SK-N-SH (cell line): ENCODE measurements at regions not wholly inside any gene's neighbourhood (a gene's known extent, or its start where the extent isn't known, plus 50 kb on each side); places are given as distances from the start of the nearest gene placed in this dataset.

Source experiments
- CTCF ChIA-PET: fragments of 300-600, 350-600 bp; formaldehyde crosslinking; extraction: SDS; loops from one replicate; lab custom pipeline; 2021; lab: Yijun Ruan, JAX
- POLR2A ChIA-PET: fragments of 350-600 bp; sonication (Branson Sonifier 250); formaldehyde crosslinking; extraction: SDS; loops from one replicate; lab custom pipeline; 2020; ENCODE audit warnings: antibody characterized with exemption, inconsistent platforms; lab: Yijun Ruan, JAX
- DNase-seq: peaks from one replicate; pipeline ENCODE4 v3.0.0; 2012
- H2AFZ ChIP-seq: fragments of 200-600 bp; sonication (generic); 2 replicates; pipeline ENCODE4 v1.8.1; 2016; ENCODE audit warnings: antibody characterized with exemption, mild to moderate bottlenecking, low read depth
- H3F3A ChIP-seq: fragments of 200-600 bp; sonication (generic); replicated peaks from 2 replicates; pipeline ENCODE3; 2016; ENCODE audit warnings: antibody characterized with exemption, mild to moderate bottlenecking; ENCODE audit not compliant: insufficient read depth
- H3K27ac ChIP-seq, 2 experiments: fragments of 200-500 bp in 1 of 2; fragments of 200-600 bp in 1 of 2; sonication (Bioruptor generic) in 1 of 2; sonication (generic), shearing (Covaris generic) in 1 of 2; 2 replicates each; pipeline versions ENCODE4 v1.5.1 to v1.6.1; 2014 to 2016; ENCODE audit warnings: low read depth in 2 of 2, inconsistent platforms in 1 of 2, low read length in 1 of 2, mild to moderate bottlenecking in 1 of 2, mixed read lengths in 1 of 2
- H3K27me3 ChIP-seq: fragments of 200-600 bp; sonication (generic), shearing (Covaris generic); 2 replicates; pipeline ENCODE4 v1.6.1; 2016; ENCODE audit warnings: mixed run types; ENCODE audit not compliant: insufficient read depth
- H3K36me3 ChIP-seq, 2 experiments: fragments of 200-500 bp in 1 of 2; fragments of 200-600 bp in 1 of 2; sonication (Bioruptor generic) in 1 of 2; sonication (generic) in 1 of 2; replicated peaks in 1 of 2; 2 replicates each; pipeline versions ENCODE3 to v1.5.1; 2014 to 2016; ENCODE audit warnings: low read length in 1 of 2, mild to moderate bottlenecking in 1 of 2; ENCODE audit not compliant: insufficient read depth in 2 of 2, control insufficient read depth in 1 of 2
- H3K4me1 ChIP-seq, 2 experiments: fragments of 200-500 bp in 1 of 2; fragments of 200-600 bp in 1 of 2; sonication (Bioruptor generic) in 1 of 2; sonication (generic), shearing (Covaris generic) in 1 of 2; 2 replicates each; pipeline versions ENCODE4 v1.5.1 to v1.6.1; 2014 to 2016; ENCODE audit warnings: low read depth in 1 of 2, low read length in 1 of 2, mixed run types in 1 of 2; ENCODE audit not compliant: insufficient read depth in 2 of 2, control insufficient read depth in 1 of 2
- H3K4me2 ChIP-seq: fragments of 200-600 bp; sonication (generic), shearing (Covaris generic); 2 replicates; pipeline ENCODE4 v1.6.1; 2017; ENCODE audit warnings: mixed run types
- H3K4me3 ChIP-seq, 2 experiments: fragments of 200-500 bp in 1 of 2; fragments of 200-600 bp in 1 of 2; sonication (Bioruptor generic) in 1 of 2; sonication (generic), shearing (Covaris generic) in 1 of 2; 2 replicates each; pipeline versions ENCODE4 v1.5.1 to v1.8.1; 2014 to 2016; ENCODE audit warnings: low read depth in 2 of 2, inconsistent platforms in 1 of 2, low read length in 1 of 2, mild to moderate bottlenecking in 1 of 2, mixed read lengths in 1 of 2, moderate library complexity in 1 of 2
- H3K79me2 ChIP-seq: fragments of 200-600 bp; sonication (generic); 2 replicates; pipeline ENCODE4 v1.8.1; 2017; ENCODE audit warnings: mild to moderate bottlenecking; ENCODE audit not compliant: insufficient read depth
- H3K9ac ChIP-seq: fragments of 200-600 bp; sonication (generic); 2 replicates; pipeline ENCODE4 v1.6.1; 2017; ENCODE audit warnings: mixed run types
- H3K9me2 ChIP-seq: fragments of 200-600 bp; sonication (generic); 2 replicates; pipeline ENCODE4 v1.6.1; 2017; ENCODE audit warnings: mixed run types
- H3K9me3 ChIP-seq: fragments of 200-600 bp; sonication (generic); 2 replicates; pipeline ENCODE4 v1.6.1; 2017; ENCODE audit warnings: mixed run types, mild to moderate bottlenecking, moderate library complexity
- H4K20me1 ChIP-seq: fragments of 200-600 bp; sonication (generic); 2 replicates; pipeline ENCODE4 v1.6.1; 2017; ENCODE audit warnings: mild to moderate bottlenecking, mixed run types; ENCODE audit not compliant: insufficient read depth
- ELF1 ChIP-seq: IDR thresholded peaks from 2 replicates; pipeline ENCODE4 v1.4.0; 2012
- EZH2phosphoT487 ChIP-seq: fragments of 200-600 bp; sonication (generic); IDR thresholded peaks from 2 replicates; pipeline ENCODE4 v1.6.1; 2017; ENCODE audit warnings: low read depth, mixed run types, mild to moderate bottlenecking, antibody characterized with exemption, moderate library complexity, borderline replicate concordance
- GABPA ChIP-seq: IDR thresholded peaks from 2 replicates; pipeline ENCODE4 v1.4.0; 2012; ENCODE audit warnings: low read depth, mild to moderate bottlenecking
- NRF1 ChIP-seq: IDR thresholded peaks from 2 replicates; pipeline ENCODE4 v1.6.1; 2012; ENCODE audit warnings: low read depth, mild to moderate bottlenecking, low read length
- POLR2AphosphoS5 ChIP-seq: IDR thresholded peaks from 2 replicates; pipeline ENCODE4 v1.6.1; 2012; ENCODE audit warnings: low read depth, low read length
- RFX5 ChIP-seq: IDR thresholded peaks from 2 replicates; pipeline ENCODE4 v1.6.1; 2012; ENCODE audit warnings: mild to moderate bottlenecking, improper control_type of control experiment, low read length
- SIN3A ChIP-seq: IDR thresholded peaks from 2 replicates; pipeline ENCODE4 v1.6.1; 2012; ENCODE audit warnings: low read depth, mild to moderate bottlenecking, low read length, moderate library complexity, borderline replicate concordance
- TEAD4 ChIP-seq: IDR thresholded peaks from 2 replicates; pipeline ENCODE4 v1.4.0; 2012; ENCODE audit warnings: mild to moderate bottlenecking, borderline replicate concordance; ENCODE audit not compliant: insufficient read depth
- YY1 ChIP-seq: IDR thresholded peaks from 2 replicates; pipeline ENCODE4 v1.4.0; 2012; ENCODE audit warnings: low read depth, mild to moderate bottlenecking
- WGBS: methylation state at CpG from one replicate; pipeline ENCODE4 v1.1.6; 2017; ENCODE audit warnings: low lambda C conversion rate; 5-methylcytosine and 5-hydroxymethylcytosine counted together
- TF ChIP-seq, protein P1 (sequence below): IDR thresholded peaks from 2 replicates; pipeline ENCODE4 v1.4.0; 2012; ENCODE audit warnings: low read depth, borderline replicate concordance
- TF ChIP-seq, protein P2 (sequence below): IDR thresholded peaks from 2 replicates; pipeline ENCODE4; 2012
- TF ChIP-seq, protein P3 (sequence below): IDR thresholded peaks from 2 replicates; pipeline ENCODE4 v1.6.1; 2012; ENCODE audit warnings: mild to moderate bottlenecking, low read depth, low read length, moderate library complexity
- TF ChIP-seq, protein P4 (sequence below): fragments of 200-600 bp; sonication (generic); IDR thresholded peaks from 2 replicates; pipeline ENCODE4 v1.6.1; 2017; ENCODE audit warnings: antibody characterized with exemption, mild to moderate bottlenecking, moderate library complexity

DNA sequence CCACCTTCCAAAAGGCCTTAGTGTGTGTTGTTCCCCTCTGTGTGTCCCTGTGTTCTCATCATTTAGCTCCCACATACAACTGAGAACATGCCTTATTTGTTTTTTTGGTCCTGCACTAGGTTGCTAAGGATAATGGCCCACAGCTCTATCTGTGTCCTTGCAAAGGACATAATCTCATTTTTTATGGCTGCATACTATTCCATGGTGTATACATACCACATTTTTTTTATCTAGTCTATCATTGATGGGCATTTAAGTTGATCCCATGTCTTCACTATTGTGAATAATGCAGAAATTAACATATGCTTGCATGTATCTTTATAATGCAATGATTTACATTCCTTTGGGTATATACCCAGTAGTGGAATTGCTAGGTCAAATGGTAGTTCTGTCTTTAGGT is 645.7 kb downstream of the PDCD6IP start:
- TF ChIP-seq GABPA (no peak), POLR2AphosphoS5 (no peak), EZH2phosphoT487 (no peak)
- TF ChIP-seq, protein P1, sequence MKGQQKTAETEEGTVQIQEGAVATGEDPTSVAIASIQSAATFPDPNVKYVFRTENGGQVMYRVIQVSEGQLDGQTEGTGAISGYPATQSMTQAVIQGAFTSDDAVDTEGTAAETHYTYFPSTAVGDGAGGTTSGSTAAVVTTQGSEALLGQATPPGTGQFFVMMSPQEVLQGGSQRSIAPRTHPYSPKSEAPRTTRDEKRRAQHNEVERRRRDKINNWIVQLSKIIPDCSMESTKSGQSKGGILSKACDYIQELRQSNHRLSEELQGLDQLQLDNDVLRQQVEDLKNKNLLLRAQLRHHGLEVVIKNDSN, result no peak
- TF ChIP-seq, all 33 proteins: peak for 0
- H3K9me3 ChIP-seq, result no peaks in the 10 kb centered on the region
- H4K20me1 ChIP-seq, result no peaks in the 10 kb centered on the region
- no peaks in the 10 kb centered on the region for H3K79me2 ChIP-seq
- no peaks in the 10 kb centered on the region for H3K4me1 ChIP-seq
- no peaks in the 10 kb centered on the region for H3K36me3 ChIP-seq
- no peak overlapping the region for H2AFZ ChIP-seq
- H3K27ac ChIP-seq, result no peak overlapping the region
- no peak overlapping the region for H3K9ac ChIP-seq
- POLR2A ChIA-PET, result no interaction called here
- H3K9me2 ChIP-seq, result no peaks in the 10 kb centered on the region
- no peak overlapping the region for H3K4me3 ChIP-seq
- H3K27me3 ChIP-seq, result no peaks in the 10 kb centered on the region
- no peak overlapping the region for H3K4me2 ChIP-seq
- no peak for DNase-seq
- CTCF ChIA-PET, result no interaction called here
- H3F3A ChIP-seq, result no peaks in the 10 kb centered on the region

DNA sequence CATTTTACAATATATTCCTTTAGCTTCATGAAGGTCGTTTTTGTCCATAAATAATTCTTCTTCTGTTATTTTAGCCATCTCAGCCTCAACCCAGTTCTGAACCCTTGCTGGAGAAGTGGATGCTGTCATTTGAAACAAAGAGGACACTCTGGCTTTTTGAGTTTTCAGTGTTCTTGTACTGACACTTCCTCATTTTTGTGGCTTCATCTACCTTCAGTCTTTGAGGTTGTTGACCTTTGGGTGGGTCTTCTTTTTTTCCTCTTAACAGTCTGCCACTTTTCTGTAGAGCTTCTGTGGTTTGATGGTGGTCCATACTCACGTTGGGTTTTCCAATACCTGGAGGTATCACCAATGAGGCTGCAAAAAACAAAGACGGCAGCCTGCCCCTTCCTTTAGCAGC is 650.9 kb downstream of the PDCD6IP start:
- H3K4me3 ChIP-seq, result no peak overlapping the region
- ChIA-PET POLR2A (no interaction called here), CTCF (no interaction called here)
- H3F3A ChIP-seq, result no peaks in the 10 kb centered on the region
- H3K9me2 ChIP-seq, result no peaks in the 10 kb centered on the region
- H2AFZ ChIP-seq, result no peak overlapping the region
- DNase-seq, result no peak
- H3K9ac ChIP-seq, result no peak overlapping the region
- H3K27me3 ChIP-seq, result no peaks in the 10 kb centered on the region
- no peaks in the 10 kb centered on the region for H3K36me3 ChIP-seq
- no peak overlapping the region for H3K27ac ChIP-seq
- 21% methylated on average over 3 of the region's 3 CpGs for WGBS
- H3K79me2 ChIP-seq, result no peaks in the 10 kb centered on the region
- H3K4me2 ChIP-seq, result no peak overlapping the region
- H3K4me1 ChIP-seq, result no peaks in the 10 kb centered on the region
- TF ChIP-seq ELF1, result no peak
- no peak for TF ChIP-seq YY1
- no peak for TF ChIP-seq SIN3A
- TF ChIP-seq, protein P2, sequence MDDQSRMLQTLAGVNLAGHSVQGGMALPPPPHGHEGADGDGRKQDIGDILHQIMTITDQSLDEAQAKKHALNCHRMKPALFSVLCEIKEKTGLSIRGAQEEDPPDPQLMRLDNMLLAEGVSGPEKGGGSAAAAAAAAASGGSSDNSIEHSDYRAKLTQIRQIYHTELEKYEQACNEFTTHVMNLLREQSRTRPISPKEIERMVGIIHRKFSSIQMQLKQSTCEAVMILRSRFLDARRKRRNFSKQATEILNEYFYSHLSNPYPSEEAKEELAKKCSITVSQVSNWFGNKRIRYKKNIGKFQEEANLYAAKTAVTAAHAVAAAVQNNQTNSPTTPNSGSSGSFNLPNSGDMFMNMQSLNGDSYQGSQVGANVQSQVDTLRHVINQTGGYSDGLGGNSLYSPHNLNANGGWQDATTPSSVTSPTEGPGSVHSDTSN, result no peak
- TF ChIP-seq, protein P3, sequence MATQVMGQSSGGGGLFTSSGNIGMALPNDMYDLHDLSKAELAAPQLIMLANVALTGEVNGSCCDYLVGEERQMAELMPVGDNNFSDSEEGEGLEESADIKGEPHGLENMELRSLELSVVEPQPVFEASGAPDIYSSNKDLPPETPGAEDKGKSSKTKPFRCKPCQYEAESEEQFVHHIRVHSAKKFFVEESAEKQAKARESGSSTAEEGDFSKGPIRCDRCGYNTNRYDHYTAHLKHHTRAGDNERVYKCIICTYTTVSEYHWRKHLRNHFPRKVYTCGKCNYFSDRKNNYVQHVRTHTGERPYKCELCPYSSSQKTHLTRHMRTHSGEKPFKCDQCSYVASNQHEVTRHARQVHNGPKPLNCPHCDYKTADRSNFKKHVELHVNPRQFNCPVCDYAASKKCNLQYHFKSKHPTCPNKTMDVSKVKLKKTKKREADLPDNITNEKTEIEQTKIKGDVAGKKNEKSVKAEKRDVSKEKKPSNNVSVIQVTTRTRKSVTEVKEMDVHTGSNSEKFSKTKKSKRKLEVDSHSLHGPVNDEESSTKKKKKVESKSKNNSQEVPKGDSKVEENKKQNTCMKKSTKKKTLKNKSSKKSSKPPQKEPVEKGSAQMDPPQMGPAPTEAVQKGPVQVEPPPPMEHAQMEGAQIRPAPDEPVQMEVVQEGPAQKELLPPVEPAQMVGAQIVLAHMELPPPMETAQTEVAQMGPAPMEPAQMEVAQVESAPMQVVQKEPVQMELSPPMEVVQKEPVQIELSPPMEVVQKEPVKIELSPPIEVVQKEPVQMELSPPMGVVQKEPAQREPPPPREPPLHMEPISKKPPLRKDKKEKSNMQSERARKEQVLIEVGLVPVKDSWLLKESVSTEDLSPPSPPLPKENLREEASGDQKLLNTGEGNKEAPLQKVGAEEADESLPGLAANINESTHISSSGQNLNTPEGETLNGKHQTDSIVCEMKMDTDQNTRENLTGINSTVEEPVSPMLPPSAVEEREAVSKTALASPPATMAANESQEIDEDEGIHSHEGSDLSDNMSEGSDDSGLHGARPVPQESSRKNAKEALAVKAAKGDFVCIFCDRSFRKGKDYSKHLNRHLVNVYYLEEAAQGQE, result no peak
- TF ChIP-seq, protein P1, result no peak
- no peak for TF ChIP-seq TEAD4
- no peak for TF ChIP-seq RFX5
- TF ChIP-seq NRF1, result no peak
- TF ChIP-seq, protein P4, sequence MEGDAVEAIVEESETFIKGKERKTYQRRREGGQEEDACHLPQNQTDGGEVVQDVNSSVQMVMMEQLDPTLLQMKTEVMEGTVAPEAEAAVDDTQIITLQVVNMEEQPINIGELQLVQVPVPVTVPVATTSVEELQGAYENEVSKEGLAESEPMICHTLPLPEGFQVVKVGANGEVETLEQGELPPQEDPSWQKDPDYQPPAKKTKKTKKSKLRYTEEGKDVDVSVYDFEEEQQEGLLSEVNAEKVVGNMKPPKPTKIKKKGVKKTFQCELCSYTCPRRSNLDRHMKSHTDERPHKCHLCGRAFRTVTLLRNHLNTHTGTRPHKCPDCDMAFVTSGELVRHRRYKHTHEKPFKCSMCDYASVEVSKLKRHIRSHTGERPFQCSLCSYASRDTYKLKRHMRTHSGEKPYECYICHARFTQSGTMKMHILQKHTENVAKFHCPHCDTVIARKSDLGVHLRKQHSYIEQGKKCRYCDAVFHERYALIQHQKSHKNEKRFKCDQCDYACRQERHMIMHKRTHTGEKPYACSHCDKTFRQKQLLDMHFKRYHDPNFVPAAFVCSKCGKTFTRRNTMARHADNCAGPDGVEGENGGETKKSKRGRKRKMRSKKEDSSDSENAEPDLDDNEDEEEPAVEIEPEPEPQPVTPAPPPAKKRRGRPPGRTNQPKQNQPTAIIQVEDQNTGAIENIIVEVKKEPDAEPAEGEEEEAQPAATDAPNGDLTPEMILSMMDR, result no peak
- no peaks in the 10 kb centered on the region for H4K20me1 ChIP-seq
- H3K9me3 ChIP-seq, result no peaks in the 10 kb centered on the region
